ENCODE measurements at regions not wholly inside any gene's neighbourhood (a gene's known extent, or its start where the extent isn't known, plus 50 kb on each side); places are given as distances from the start of the nearest gene placed in this dataset.
"Not testable (repeated sequence)": the region's sequence is repeated elsewhere in the genome, so short reads cannot be mapped to it uniquely, and the experiment has no call there.

DNA sequence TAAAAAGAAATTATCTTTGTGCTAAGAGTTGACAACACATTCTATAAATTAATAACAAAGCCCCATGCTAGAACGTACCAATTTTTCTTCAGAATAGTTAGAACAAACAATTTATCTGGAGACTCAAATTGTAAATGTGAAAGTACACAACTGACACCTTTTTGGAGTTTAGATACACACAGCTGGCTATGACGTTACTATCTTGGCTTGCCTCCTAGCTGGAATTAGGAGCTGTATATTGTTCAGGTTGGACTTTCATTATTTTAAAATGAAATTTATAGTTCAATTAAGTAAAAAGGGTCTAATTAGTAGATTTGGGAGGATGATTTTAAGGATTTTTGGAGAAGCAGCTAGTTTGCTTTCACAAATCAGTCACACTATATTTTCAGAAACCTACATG lies 393.9 kb upstream of the RIOK2 start:
- no peak for TF ChIP-seq CTCF (conservative IDR thresholded peaks at IDR 0.05; ENCODE audit: low read depth, low read length)

GRCh38 chr5:97579977-97580376 lies 396.9 kb upstream of the RIOK2 start:
- not testable (repeated sequence) for H3K4me3 ChIP-seq (ENCODE audit: low read depth, low read length); DNase-seq (ENCODE audit: low read depth)

More for the DNA sequence above, 393.9 kb upstream of the RIOK2 start:
- DNase-seq (ENCODE audit: low read depth): no peak
- no peak overlapping the region for H3K4me3 ChIP-seq (ENCODE audit: low read depth, low read length)

DNA sequence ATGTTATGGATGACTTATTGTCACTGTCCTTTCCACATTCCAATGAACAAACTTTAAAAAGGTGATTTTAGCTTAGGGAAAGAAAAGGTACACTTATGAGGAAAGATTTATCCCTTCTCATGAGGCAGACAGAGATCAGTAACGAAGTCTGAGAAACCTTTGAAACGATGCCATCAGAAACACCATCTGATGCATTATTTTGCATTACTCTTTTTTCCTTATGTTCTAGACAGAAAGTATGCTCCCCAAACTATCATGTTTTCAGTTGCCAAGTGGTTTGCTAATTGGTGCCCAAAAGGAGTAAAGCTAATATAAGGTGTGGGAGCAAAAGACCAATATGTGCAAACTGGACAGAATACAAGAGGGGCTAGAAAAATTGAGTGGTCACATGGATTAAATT lies 397.7 kb upstream of the RIOK2 start:
- no peak for DNase-seq (ENCODE audit: low read depth)
- TF ChIP-seq CTCF (conservative IDR thresholded peaks at IDR 0.05; ENCODE audit: low read depth, low read length): no peak
- H3K4me3 ChIP-seq (ENCODE audit: low read depth, low read length): no peak overlapping the region

- no peak for TF ChIP-seq CTCF (conservative IDR thresholded peaks at IDR 0.05; ENCODE audit: low read depth, low read length)
- DNase-seq (ENCODE audit: low read depth): no peak
- H3K4me3 ChIP-seq (ENCODE audit: low read depth, low read length): no peak overlapping the region
These were observed 408.7 kb upstream of the RIOK2 start for GRCh38 chr5:97591781-97592180.

GRCh38 chr5:97600486-97600885 lies 417.4 kb upstream of the RIOK2 start:
- no peak for TF ChIP-seq CTCF (conservative IDR thresholded peaks at IDR 0.05; ENCODE audit: low read depth, low read length)
- no peak for DNase-seq (ENCODE audit: low read depth)

DNA sequence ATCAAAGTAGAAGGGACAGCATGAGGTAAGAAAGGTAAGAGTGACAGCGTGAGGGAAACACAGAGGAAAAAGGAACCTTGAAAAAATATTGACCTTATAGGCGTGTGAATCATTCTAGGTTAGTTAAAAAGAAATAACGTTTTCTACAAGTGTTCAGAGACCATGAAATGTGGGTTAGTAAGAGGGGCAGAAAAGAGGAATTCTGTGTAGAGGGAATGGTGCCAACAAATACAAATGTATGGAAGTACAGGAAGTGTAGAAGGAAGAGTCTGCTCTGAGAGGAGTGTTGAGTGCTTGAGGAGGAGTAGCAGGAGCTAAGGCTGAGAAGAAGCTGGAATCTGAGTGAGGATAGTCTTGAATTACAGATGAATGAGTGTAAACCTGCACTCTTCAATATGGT lies 418.6 kb upstream of the RIOK2 start:
- DNase-seq (ENCODE audit: low read depth): no peak
- TF ChIP-seq CTCF (conservative IDR thresholded peaks at IDR 0.05; ENCODE audit: low read depth, low read length): no peak
- no peak overlapping the region for H3K4me3 ChIP-seq (ENCODE audit: low read depth, low read length)

More at GRCh38 chr5:97600486-97600885, 417.4 kb upstream of the RIOK2 start:
- no peak overlapping the region for H3K4me3 ChIP-seq (ENCODE audit: low read depth, low read length)

- TF ChIP-seq CTCF (conservative IDR thresholded peaks at IDR 0.05; ENCODE audit: low read depth, low read length): no peak
- no peak for DNase-seq (ENCODE audit: low read depth)
- H3K4me3 ChIP-seq (ENCODE audit: low read depth, low read length): no peak overlapping the region
These were observed 423.5 kb upstream of the RIOK2 start for GRCh38 chr5:97606531-97606930.

DNA sequence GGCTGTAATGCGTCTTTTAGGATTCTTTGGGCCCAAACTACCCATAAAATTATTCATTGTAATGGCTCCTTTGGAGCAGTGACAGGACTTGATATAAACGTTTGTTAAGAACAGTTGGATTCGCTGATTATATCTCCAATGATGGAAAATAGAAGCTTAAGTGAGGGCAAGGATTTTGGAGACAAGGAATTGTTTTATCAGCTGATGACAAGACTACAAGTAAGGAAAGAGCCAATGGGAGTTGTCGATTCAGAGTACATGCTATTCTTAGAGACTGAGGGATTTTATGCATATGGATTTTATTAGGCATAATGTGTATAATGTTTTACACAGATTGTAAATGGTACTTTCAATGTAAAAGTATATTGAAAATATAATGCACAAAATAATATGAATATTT lies 425.5 kb upstream of the RIOK2 start:
- no peak for TF ChIP-seq CTCF (conservative IDR thresholded peaks at IDR 0.05; ENCODE audit: low read depth, low read length)
- no peak overlapping the region for H3K4me3 ChIP-seq (ENCODE audit: low read depth, low read length)
- DNase-seq (ENCODE audit: low read depth): no peak
